Hepatic stellate cell (primary cell): ENCODE measurements at regions not wholly inside any gene's neighbourhood (a gene's known extent, or its start where the extent isn't known, plus 50 kb on each side); places are given as distances from the start of the nearest gene placed in this dataset.
A peak's percentile ranks its signal among the peaks of the same experiment; 100 is the strongest.

Source experiments
- DNase-seq: peaks from one replicate; pipeline ENCODE4 v3.0.0; 2011; ENCODE audit warnings: low spot score

DNA sequence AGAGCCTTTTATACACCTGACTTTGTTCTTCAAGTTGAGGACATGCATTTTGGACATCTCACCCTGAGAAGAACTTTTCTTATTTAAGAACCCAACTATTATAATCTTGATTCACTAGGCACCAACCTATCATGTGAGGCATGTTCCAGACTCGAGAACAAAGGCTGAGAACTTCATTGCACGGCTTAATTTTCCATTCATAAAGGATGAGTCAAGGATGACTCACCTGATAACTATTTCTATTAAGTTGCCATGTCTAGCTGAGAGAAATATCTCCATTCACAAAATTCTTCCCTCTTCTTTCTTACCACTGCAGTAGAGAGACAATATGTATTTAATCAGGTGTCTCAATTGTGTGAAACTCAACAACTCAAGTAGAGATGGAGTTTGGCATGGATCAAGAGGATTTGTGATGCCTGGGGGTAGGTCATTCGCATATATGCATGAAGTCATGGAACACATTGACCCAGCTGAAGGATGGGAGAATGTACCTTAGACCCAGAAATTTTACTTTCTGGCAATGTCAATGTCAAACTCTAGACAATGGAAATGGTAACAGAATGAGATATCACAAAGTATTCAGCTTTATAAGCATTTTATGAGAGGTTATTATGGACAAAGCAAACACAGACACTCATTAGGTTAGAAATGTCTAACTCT lies 173.2 kb upstream of the PRNP start:
- peak; percentile 64 for DNase-seq

- no peak for DNase-seq
These were observed 174.5 kb upstream of the PRNP start for GRCh38 chr20:4511776-4512175.

GRCh38 chr20:4509825-4510522 lies 176.3 kb upstream of the PRNP start:
- DNase-seq: no peak

DNA sequence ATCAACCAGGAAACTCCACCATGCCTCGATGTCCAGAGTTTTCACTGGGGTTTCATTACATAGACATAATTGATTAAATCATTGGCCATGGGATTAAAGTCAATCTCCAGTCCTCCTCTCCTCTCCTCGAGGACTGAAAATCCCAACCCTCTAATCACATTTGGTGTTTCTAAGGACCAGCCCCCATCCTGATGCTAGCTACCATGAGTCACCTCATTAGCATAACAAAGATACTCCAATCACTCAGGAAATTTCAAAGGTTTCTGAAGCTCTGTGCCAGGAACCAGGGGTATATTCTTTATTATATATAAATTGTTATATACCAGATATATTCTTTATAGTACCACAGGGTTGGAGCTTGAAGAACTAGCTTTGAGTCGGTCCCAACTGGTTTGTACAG lies 177.5 kb upstream of the PRNP start:
- no peak for DNase-seq

DNA sequence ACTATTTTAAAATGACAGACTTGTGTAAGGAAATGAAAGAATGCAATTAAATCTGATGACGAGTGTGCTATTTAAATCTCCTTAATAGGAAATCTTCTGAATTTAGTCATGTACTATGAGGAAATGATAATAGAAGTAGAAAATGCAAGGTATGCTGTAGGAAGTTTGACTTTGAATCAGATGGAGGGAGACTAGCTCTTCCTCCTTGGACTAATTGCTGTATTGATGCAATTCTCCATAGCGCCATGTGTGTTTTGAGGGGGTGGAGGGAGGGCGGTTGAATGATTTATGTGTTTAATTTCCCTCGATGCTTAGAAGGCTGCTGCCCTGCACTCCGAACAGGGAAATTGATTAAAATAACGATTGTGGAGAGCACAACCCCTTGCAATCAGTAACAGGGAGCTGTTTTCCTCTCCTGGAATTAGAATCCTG lies 179.0 kb upstream of the PRNP start:
- DNase-seq: peak; percentile 51

DNA sequence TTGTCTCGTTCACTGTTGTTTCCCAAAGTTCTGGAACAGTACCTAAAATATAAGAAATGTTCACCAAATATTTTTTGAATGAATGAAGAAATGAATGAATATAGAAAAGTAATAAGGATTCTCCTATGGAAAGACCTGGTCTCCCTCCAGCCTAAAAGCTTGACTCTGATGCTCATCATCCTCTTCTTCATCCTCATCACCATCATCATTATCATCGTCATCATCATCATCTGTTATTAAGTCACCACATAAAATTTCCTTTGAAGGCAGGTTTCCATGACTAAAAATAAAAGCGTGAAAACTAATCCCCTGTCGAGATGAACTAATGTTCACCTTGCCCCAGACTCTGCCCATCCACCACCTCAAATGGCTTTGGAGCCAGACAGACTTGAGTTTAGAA lies 181.4 kb upstream of the PRNP start:
- no peak for DNase-seq

- DNase-seq: no peak
These were observed 183.5 kb upstream of the PRNP start for GRCh38 chr20:4502756-4503155.

- DNase-seq: no peak
These were observed 192.9 kb upstream of the PRNP start for GRCh38 chr20:4493386-4493785.

- no peak for DNase-seq
These were observed 194.6 kb upstream of the PRNP start for GRCh38 chr20:4491643-4492042.

GRCh38 chr20:4490606-4491280 lies 195.5 kb upstream of the PRNP start:
- no peak for DNase-seq

GRCh38 chr20:4490045-4490444 lies 196.2 kb upstream of the PRNP start:
- DNase-seq: no peak

GRCh38 chr20:4488407-4489339 lies 197.6 kb upstream of the PRNP start:
- DNase-seq: peak; percentile 41

GRCh38 chr20:4484379-4484997 lies 201.8 kb upstream of the PRNP start:
- DNase-seq: no peak

GRCh38 chr20:4483961-4484360 lies 202.3 kb upstream of the PRNP start:
- DNase-seq: no peak

DNA sequence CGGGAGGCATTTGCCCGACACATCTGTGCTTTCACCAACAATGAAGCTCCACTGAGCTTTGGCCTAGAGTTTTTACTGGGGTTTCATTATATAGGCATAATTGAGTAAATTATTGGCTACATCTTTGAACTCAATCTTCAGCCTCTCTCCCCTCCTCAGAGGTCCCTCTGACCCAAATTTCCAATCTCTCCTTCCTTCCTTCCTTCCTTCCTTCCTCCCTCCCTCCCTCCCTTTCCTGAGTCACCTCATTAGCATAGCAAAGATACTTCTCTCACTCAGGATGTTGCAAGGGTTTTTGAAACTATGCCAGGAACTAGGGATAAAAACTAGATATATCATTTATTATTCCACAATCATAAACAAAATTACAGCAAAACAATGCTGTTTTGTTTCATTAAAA lies 202.8 kb upstream of the PRNP start:
- DNase-seq: no peak

GRCh38 chr20:4480104-4480503 lies 206.2 kb upstream of the PRNP start:
- DNase-seq: no peak

DNA sequence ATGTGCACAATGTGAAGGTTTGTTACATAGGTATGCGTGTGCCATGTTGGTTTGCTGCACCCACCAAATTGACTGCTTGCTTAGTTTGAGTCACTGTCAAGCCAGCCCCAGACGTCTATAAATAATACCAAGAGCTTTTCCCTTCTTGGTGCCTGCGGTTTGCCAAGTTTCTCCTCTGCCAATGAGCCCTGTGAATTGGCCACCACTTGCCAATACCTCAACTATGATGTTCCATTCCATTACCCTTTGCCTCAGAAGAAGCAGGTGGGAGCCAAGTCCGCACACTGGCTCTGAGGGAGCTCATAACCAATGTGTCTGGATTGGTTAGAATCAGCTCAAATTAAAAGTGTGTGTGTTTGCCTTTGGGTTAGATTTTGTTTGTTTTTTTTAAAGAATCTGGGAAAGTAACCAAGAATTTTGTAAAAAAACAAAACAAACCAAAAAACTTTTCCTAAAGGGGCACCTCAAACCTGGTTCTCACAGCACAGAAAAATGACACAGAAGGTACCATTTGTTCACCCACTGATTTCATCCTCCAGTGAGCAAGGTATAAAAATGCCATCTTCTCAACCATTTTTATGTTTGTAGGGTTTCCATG lies 209.3 kb upstream of the PRNP start:
- no peak for DNase-seq

DNA sequence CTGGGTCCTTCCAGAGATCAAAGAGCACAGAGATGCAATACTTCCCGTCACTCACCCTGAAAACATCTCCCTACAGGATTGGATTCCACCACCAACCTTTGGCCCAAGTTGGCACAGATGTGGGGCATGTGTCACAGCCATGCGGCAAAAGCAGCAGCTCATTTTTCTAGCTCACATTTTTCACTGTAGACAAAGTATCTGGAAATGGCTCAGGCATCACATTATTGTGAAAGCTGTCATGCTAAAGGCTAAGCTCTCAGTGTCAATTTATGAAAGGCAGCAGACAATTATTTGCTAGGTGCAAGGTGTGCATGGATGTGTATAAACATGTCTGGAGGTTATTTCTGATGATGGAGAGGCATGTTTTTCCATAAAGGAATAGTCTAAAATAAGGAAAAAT lies 213.3 kb upstream of the PRNP start:
- DNase-seq: no peak

DNA sequence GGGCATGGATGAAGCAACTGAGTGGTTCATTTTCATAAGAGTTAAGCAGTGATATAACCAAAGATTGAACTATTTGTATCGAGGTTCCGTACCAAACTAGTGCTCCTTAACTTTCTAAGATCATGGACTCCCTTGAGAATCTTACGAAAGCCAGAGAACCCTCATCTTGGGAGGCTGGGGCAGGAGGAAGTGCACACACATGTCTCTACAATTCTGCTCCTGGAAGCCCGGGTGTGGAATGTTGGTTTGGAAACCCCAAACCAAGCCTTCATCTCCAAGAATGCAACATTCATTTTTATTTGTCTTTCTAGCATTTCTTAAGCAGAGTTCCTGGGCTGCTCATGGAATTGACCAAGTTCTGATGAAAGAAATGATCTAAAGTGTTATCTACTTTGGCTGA lies 215.0 kb upstream of the PRNP start:
- peak; percentile 16 for DNase-seq

- peak; percentile 19 for DNase-seq
These were observed 215.9 kb upstream of the PRNP start for GRCh38 chr20:4470375-4470774.

- no peak for DNase-seq
These were observed 216.3 kb upstream of the PRNP start for GRCh38 chr20:4469910-4470309.
